ENCODE measurements at regions not wholly inside any gene's neighbourhood (a gene's known extent, or its start where the extent isn't known, plus 50 kb on each side); places are given as distances from the start of the nearest gene placed in this dataset.

GRCh38 chr7:52064493-52064892, 747.9 kb upstream of the COBL start:
- no peak for TF ChIP-seq CTCF (IDR thresholded peaks at IDR 0.05; ENCODE audit: unreplicated experiment in 3 of 3)
- Mint-ChIP-seq H3K4me3 (no peak overlapping the region), H3K36me3 (ENCODE audit: low read depth) (no peaks in the 10 kb centered on the region), H3K9me3 (no peaks in the 10 kb centered on the region), H3K27ac (no peak overlapping the region), H3K4me1 (no peaks in the 10 kb centered on the region), H3K27me3 (ENCODE audit: low read depth) (no peaks in the 10 kb centered on the region)

GRCh38 chr7:52061666-52062065, 745.1 kb upstream of the COBL start:
- Mint-ChIP-seq H3K27ac (no peak overlapping the region), H3K27me3 (ENCODE audit: low read depth) (no peaks in the 10 kb centered on the region), H3K36me3 (ENCODE audit: low read depth) (no peaks in the 10 kb centered on the region), H3K4me1 (no peaks in the 10 kb centered on the region), H3K9me3 (no peaks in the 10 kb centered on the region), H3K4me3 (no peak overlapping the region)
- TF ChIP-seq CTCF (IDR thresholded peaks at IDR 0.05; ENCODE audit: unreplicated experiment in 3 of 3), result no peak

GRCh38 chr7:52053525-52053924, 736.9 kb upstream of the COBL start:
- H3K4me1 Mint-ChIP-seq, result no peaks in the 10 kb centered on the region
- H3K27me3 Mint-ChIP-seq (ENCODE audit: low read depth), result no peaks in the 10 kb centered on the region
- H3K36me3 Mint-ChIP-seq (ENCODE audit: low read depth), result no peaks in the 10 kb centered on the region
- no peak for TF ChIP-seq CTCF (IDR thresholded peaks at IDR 0.05; ENCODE audit: unreplicated experiment in 3 of 3)
- no peaks in the 10 kb centered on the region for H3K9me3 Mint-ChIP-seq
- no peak overlapping the region for H3K4me3 Mint-ChIP-seq
- H3K27ac Mint-ChIP-seq, result no peak overlapping the region

GRCh38 chr7:52030722-52031121, 714.1 kb upstream of the COBL start:
- no peaks in the 10 kb centered on the region for H3K36me3 Mint-ChIP-seq (ENCODE audit: low read depth)
- TF ChIP-seq CTCF (IDR thresholded peaks at IDR 0.05; ENCODE audit: unreplicated experiment in 3 of 3), result no peak
- H3K4me3 Mint-ChIP-seq, result no peak overlapping the region
- H3K4me1 Mint-ChIP-seq, result peaks cover 6% of the 10 kb centered on the region
- H3K27me3 Mint-ChIP-seq (ENCODE audit: low read depth), result no peaks in the 10 kb centered on the region
- no peaks in the 10 kb centered on the region for H3K9me3 Mint-ChIP-seq
- no peak overlapping the region for H3K27ac Mint-ChIP-seq

GRCh38 chr7:52026140-52026539, 709.5 kb upstream of the COBL start:
- H3K27ac Mint-ChIP-seq, result no peak overlapping the region
- H3K4me1 Mint-ChIP-seq, result no peaks in the 10 kb centered on the region
- no peaks in the 10 kb centered on the region for H3K27me3 Mint-ChIP-seq (ENCODE audit: low read depth)
- no peaks in the 10 kb centered on the region for H3K36me3 Mint-ChIP-seq (ENCODE audit: low read depth)
- H3K9me3 Mint-ChIP-seq, result no peaks in the 10 kb centered on the region
- no peak for TF ChIP-seq CTCF (IDR thresholded peaks at IDR 0.05; ENCODE audit: unreplicated experiment in 3 of 3)
- no peak overlapping the region for H3K4me3 Mint-ChIP-seq

- H3K4me1 Mint-ChIP-seq, result no peaks in the 10 kb centered on the region
Measured at GRCh38 chr7:52021343-52021742, 704.7 kb upstream of the COBL start.

More at GRCh38 chr7:52021343-52021742, 704.7 kb upstream of the COBL start:
- no peak for TF ChIP-seq CTCF (IDR thresholded peaks at IDR 0.05; ENCODE audit: unreplicated experiment in 3 of 3)
- no peak overlapping the region for H3K27ac Mint-ChIP-seq
- peaks cover 3% of the 10 kb centered on the region for H3K27me3 Mint-ChIP-seq (ENCODE audit: low read depth)
- H3K36me3 Mint-ChIP-seq (ENCODE audit: low read depth), result no peaks in the 10 kb centered on the region
- H3K4me3 Mint-ChIP-seq, result no peak overlapping the region
- no peaks in the 10 kb centered on the region for H3K9me3 Mint-ChIP-seq
